ENCODE measurements at regions not wholly inside any gene's neighbourhood (a gene's known extent, or its start where the extent isn't known, plus 50 kb on each side); places are given as distances from the start of the nearest gene placed in this dataset.
"Not testable (repeated sequence)": the region's sequence is repeated elsewhere in the genome, so short reads cannot be mapped to it uniquely, and the experiment has no call there.

GRCh38 chr2:87349006-87349405 is 327.4 kb upstream of the PLGLB1 start:
- DNase-seq (ENCODE audit: low read depth in 2 of 2), result not testable (repeated sequence)

GRCh38 chr2:87352178-87352934 is 330.7 kb upstream of the PLGLB1 start:
- DNase-seq (ENCODE audit: low read depth in 2 of 2), result not testable (repeated sequence)

GRCh38 chr2:87353408-87353807 is 331.8 kb upstream of the PLGLB1 start:
- not testable (repeated sequence) for DNase-seq (ENCODE audit: low read depth in 2 of 2)

- not testable (repeated sequence) for DNase-seq (ENCODE audit: low read depth in 2 of 2)
Measured at GRCh38 chr2:87354102-87354501, 332.5 kb upstream of the PLGLB1 start.

- DNase-seq (ENCODE audit: low read depth in 2 of 2), result not testable (repeated sequence)
Measured at GRCh38 chr2:87360250-87360649, 338.6 kb upstream of the PLGLB1 start.

GRCh38 chr2:87360927-87361326 is 339.3 kb upstream of the PLGLB1 start:
- DNase-seq (ENCODE audit: low read depth in 2 of 2), result not testable (repeated sequence)

- DNase-seq (ENCODE audit: low read depth in 2 of 2), result not testable (repeated sequence)
Measured at GRCh38 chr2:87361805-87362204, 340.2 kb upstream of the PLGLB1 start.

- not testable (repeated sequence) for DNase-seq (ENCODE audit: low read depth in 2 of 2)
Measured at GRCh38 chr2:87364379-87364778, 342.7 kb upstream of the PLGLB1 start.

- DNase-seq (ENCODE audit: low read depth in 2 of 2), result not testable (repeated sequence)
Measured at GRCh38 chr2:87365038-87365437, 343.4 kb upstream of the PLGLB1 start.

GRCh38 chr2:87386063-87386560 is 361.8 kb upstream of the PLGLB2 start:
- not testable (repeated sequence) for DNase-seq (ENCODE audit: low read depth in 2 of 2)

- DNase-seq (ENCODE audit: low read depth in 2 of 2), result not testable (repeated sequence)
Measured at GRCh38 chr2:87395784-87396183, 352.1 kb upstream of the PLGLB2 start.

- not testable (repeated sequence) for DNase-seq (ENCODE audit: low read depth in 2 of 2)
Measured at GRCh38 chr2:87396551-87397265, 351.2 kb upstream of the PLGLB2 start.

GRCh38 chr2:87397276-87398065 is 350.4 kb upstream of the PLGLB2 start:
- DNase-seq (ENCODE audit: low read depth in 2 of 2), result not testable (repeated sequence)

- DNase-seq (ENCODE audit: low read depth in 2 of 2), result not testable (repeated sequence)
Measured at GRCh38 chr2:87398567-87399305, 349.2 kb upstream of the PLGLB2 start.

- DNase-seq (ENCODE audit: low read depth in 2 of 2), result no peak
Measured at GRCh38 chr2:87401726-87402345, 346.1 kb upstream of the PLGLB2 start.

GRCh38 chr2:87403893-87404175 is 344.1 kb upstream of the PLGLB2 start:
- no peak for DNase-seq (ENCODE audit: low read depth in 2 of 2)

GRCh38 chr2:87404411-87405255 is 343.3 kb upstream of the PLGLB2 start:
- DNase-seq (ENCODE audit: low read depth in 2 of 2), result not testable (repeated sequence)

- DNase-seq (ENCODE audit: low read depth in 2 of 2), result not testable (repeated sequence)
Measured at GRCh38 chr2:87405531-87406216, 342.2 kb upstream of the PLGLB2 start.

- DNase-seq (ENCODE audit: low read depth in 2 of 2), result not testable (repeated sequence)
Measured at GRCh38 chr2:87406406-87407175, 341.3 kb upstream of the PLGLB2 start.

Measured in activated CD8-positive, alpha-beta memory T cell treated with anti-CD3 and anti-CD28 coated beads for 4 hours (primary cell).